ENCODE measurements at regions not wholly inside any gene's neighbourhood (a gene's known extent, or its start where the extent isn't known, plus 50 kb on each side); places are given as distances from the start of the nearest gene placed in this dataset.

DNA sequence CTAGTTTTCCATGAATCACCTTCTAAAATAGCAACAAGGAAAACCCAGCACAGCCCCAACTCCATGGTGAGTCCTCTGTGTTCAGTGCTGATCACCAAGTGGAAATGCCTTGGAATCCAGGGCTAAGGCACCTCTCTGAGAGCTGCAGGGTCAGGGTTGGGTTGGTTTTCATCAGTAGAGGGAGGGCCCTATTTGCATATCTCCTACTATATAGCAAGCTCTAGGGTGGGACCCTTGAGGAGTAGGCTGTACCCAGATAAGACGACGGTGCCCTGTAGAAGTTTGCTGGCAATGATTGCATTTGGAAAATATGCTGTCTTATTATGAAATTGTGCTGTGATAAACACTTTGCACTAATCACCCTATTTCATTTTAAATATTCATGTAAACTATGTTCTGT lies 1011.8 kb downstream of the TMEM121 start:
- no peak for DNase-seq (ENCODE audit: low read depth in 1 of 2, low spot score in 1 of 2)

DNA sequence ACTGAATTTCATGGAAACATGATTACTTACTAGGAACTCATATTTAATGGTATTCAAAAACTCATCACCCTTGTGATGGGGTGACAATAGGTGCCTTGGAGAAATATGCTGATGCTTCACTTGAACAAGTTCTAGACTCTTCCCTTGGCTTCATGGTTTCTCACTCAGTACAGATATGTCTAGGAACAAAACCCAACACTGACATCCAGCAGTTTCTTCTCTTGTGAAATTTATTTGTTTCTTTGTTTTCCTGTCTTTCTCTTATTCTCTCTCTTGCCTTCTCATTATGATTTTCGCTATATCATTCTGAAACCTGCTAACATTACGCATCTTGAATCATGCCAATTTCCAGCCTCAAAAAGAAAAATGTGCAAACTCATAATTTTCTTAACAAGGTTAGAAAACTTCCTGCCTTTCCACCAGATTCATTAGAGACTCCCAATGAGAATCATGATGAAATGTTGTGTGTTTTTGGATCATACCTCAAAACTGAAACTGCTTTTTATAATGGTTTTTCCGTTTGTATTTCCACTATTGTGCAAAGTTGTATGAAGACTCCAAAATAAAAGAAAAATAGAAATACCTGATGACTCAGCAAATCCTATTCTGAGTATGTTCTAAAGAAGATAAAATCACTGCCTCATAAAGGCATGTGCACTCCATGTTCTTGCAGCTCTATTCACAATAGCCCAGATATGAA lies 1021.5 kb downstream of the TMEM121 start:
- Histone ChIP-seq H3K4me3 (replicated peaks; ENCODE audit: insufficient read depth, low read length) (no peak overlapping the region), H3K27me3 (ENCODE audit: insufficient read depth, poor library complexity, severe bottlenecking) (no peaks in the 10 kb centered on the region), H3K27ac (replicated peaks) (no peak overlapping the region)
- TF ChIP-seq GABPA (IDR thresholded peaks at IDR 0.05; ENCODE audit: low read depth) (no peak), CTCF (IDR thresholded peaks at IDR 0.05; ENCODE audit: insufficient read depth, low read length) (no peak), SPI1 (IDR thresholded peaks at IDR 0.05; ENCODE audit: borderline replicate concordance, low read depth) (no peak), POLR2AphosphoS5 (IDR thresholded peaks at IDR 0.05; ENCODE audit: low read depth) (no peak), REST (IDR thresholded peaks at IDR 0.05; ENCODE audit: insufficient replicate concordance, low read depth) (no peak)
- DNase-seq (ENCODE audit: low read depth in 1 of 2, low spot score in 1 of 2): no peak

More for the DNA sequence above, 1011.8 kb downstream of the TMEM121 start:
- no peak overlapping the region for H3K27ac ChIP-seq (replicated peaks)
- no peak for TF ChIP-seq POLR2AphosphoS5 (IDR thresholded peaks at IDR 0.05; ENCODE audit: low read depth)
- no peak for TF ChIP-seq CTCF (IDR thresholded peaks at IDR 0.05; ENCODE audit: insufficient read depth, low read length)
- no peak for TF ChIP-seq GABPA (IDR thresholded peaks at IDR 0.05; ENCODE audit: low read depth)
- no peak for TF ChIP-seq REST (IDR thresholded peaks at IDR 0.05; ENCODE audit: insufficient replicate concordance, low read depth)
- TF ChIP-seq SPI1 (IDR thresholded peaks at IDR 0.05; ENCODE audit: borderline replicate concordance, low read depth): no peak
- no peak overlapping the region for H3K4me3 ChIP-seq (replicated peaks; ENCODE audit: insufficient read depth, low read length)
- H3K27me3 ChIP-seq (ENCODE audit: insufficient read depth, poor library complexity, severe bottlenecking): no peaks in the 10 kb centered on the region

DNA sequence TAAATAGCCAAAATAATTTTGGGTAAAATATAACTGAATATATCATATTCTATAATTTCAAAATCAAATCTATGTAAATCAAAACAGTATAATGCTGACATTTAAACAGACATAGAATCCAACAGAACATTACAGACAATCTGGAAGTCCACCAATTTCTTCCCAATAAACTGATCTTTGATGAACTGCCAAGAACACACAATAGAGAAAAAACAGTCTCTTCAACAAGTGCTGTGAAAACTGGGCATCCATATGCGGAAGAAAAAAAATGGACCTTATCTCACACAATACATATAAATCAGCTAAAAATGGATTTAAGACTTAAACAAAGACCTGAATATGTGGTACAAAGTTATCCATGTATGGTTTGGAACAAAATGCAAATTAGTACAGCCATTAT lies 1022.7 kb downstream of the TMEM121 start:
- no peak for DNase-seq (ENCODE audit: low read depth in 1 of 2, low spot score in 1 of 2)
- Histone ChIP-seq H3K27me3 (ENCODE audit: insufficient read depth, poor library complexity, severe bottlenecking) (no peaks in the 10 kb centered on the region), H3K4me3 (replicated peaks; ENCODE audit: insufficient read depth, low read length) (no peak overlapping the region), H3K27ac (replicated peaks) (no peak overlapping the region)
- TF ChIP-seq CTCF (IDR thresholded peaks at IDR 0.05; ENCODE audit: insufficient read depth, low read length) (no peak), GABPA (IDR thresholded peaks at IDR 0.05; ENCODE audit: low read depth) (no peak), POLR2AphosphoS5 (IDR thresholded peaks at IDR 0.05; ENCODE audit: low read depth) (no peak), REST (IDR thresholded peaks at IDR 0.05; ENCODE audit: insufficient replicate concordance, low read depth) (no peak), SPI1 (IDR thresholded peaks at IDR 0.05; ENCODE audit: borderline replicate concordance, low read depth) (no peak)
